NOMO-1 treated with dmso at 0.1 percent for 144 hours (cell line): ENCODE measurements at regions not wholly inside any gene's neighbourhood (a gene's known extent, or its start where the extent isn't known, plus 50 kb on each side); places are given as distances from the start of the nearest gene placed in this dataset.

Experiments
- DNase-seq: peaks from one replicate; lab custom pipeline; 2025; ENCODE audit not compliant: unreplicated experiment; lab: John Stamatoyannopoulos, UW

DNA sequence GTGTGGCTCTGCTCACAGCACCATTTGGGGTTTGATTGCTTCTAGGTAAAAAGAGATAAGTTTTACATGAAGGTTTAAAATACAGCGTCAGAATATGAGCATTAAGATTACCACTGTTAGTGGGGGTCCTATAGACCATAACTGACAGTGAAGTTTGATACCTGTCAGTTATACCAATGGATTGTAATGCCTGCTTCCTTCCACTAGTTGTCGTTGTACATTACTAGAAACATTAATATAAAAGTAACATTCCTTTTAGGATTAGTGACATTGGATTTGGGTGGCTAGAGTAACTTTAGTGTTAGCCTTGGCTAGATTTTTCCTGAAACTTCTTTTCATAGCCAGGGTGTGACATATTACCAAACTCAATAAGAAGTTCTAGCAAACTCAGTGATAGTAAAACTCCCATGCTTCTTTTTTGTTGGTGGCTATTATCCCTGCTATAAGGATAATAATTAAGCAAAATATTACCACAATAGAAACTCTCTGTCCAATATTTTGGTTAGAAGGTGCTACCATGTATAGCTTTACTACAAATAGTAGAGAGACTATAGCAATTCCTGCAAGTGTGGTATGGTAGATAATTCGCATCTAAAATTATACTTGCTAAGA, 57.1 kb downstream of the FAM181B start:
- no peak for DNase-seq

DNA sequence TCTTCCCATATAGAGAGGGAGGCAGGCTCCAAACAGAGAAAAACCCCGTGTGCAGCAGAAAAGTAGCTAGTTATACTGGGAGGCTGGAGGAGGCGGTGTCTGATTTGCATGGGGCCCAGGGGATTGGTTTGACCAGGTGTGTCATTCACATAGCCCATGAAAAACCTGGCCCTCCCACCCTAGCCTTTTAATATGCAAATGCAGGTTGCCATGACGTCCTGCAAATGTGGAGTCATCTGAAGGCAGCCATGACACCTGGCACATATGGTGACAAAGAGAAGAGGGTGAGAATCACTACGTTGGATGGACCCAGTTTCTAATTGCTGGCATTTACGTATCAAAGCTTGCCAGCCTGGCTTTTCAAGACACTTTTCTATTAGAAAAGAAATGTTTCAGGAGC, 57.8 kb downstream of the FAM181B start:
- no peak for DNase-seq

DNA sequence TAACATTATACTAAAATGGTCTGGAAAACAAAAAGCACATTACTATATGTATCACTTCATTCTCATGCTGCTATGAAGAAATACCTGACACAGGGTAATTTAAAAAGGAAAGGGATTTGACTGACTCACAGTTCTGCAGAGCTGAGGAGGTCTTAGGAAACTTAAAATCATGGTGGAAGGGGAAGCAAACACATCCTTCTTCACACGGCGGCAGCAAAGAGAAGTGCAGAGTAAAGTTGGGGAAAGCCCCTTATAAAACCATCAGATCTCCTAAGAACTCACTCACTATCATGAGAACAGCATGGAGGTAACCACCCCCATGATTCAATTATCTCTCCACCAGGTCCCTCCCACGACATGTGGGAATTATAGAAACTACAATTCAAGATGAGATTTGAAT, 60.0 kb downstream of the FAM181B start:
- no peak for DNase-seq

DNA sequence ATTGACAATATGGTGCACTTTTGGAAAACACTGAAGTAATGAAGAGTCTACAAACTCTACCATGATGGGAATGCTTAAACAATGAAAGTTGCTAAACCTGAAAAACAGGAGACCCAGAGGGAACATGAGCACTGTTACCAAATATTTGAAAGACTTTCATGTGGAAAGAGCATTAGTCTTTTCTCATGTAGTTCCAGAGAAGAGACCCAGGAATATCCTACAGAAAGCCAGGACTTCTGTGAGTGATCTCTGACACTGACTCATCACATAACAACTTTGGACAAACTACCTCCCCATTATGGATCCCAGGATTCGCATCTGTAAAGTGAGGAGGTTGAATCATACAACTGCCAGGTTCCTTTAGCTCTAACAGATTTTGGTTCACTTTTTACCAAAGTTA, 62.2 kb downstream of the FAM181B start:
- DNase-seq = no peak

DNA sequence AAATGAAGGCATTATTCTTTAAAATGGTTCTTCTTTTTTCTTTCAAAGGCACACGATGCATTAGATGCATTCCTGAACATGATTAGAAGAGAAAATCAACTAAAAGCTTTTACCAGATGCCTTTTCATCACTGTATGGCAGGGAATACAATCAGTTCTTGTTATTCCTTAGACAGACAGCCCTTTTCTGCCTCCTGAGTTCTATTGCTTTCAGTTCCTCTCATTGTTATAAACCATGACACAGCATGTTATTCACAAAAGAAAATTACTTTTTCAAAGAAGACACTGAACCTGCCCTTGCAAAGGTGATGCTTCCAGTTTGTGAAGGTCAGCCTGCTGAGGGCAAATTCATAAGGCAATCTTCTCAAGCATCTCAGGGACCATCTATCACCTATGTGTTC, 70.1 kb downstream of the FAM181B start:
- peak; percentile 36 for DNase-seq

DNA sequence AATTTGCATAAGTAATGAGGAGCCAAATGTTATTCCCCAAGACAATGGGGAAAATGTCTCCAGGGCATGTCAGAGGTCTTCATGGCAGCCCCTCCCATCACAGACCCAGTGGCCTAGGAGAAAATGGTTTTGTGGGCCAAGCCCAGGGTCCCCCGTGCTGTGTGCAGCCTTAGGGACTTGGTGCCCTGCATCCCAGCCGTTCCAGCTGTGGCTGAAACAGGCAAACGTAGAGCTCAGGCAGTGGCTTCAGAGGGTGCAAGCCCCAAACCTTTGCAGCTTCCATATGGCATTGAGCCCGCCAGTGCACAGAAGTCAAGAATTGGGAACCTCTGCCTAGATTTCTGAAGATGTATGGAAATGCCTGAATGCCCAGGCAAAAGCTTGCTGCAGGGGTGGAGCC, 79.9 kb downstream of the FAM181B start:
- no peak for DNase-seq

DNA sequence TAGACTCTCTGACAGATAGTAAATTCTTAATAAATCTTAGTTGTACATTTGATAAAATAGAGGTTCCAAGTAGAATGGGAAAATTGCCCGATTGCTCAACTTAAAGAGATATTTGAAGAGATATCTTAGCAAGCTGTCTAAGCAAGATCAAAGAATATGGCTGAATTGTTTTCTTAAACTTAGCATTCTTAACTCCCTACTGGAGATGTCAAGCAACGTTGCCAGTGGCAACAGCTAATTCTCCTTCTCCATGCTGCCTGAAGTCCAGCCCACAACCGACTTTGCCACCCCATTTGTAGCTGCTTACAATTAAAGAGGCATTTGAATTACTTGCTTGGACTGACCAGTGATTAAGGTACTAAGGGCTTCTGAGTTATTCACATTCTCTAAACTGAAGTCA, 94.4 kb downstream of the FAM181B start:
- DNase-seq = no peak

DNA sequence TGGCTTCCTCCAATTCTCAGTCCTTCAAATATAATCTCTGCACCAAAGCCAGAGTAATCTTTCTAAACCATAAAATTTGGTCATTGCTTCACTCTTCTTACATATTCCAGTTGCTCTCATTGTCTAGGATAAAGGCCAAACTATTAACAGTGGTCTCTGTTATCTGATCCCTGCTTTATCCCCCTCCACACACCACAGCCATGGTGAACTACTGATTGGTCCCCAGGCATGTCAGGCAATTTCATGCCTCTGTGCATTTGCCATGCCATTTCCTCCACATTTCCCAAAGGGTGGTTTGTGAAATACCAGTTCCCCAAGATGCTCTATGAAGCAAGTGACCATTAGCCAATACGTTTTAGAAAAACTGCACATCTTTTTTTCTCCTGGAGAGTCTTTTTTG, 97.0 kb downstream of the FAM181B start:
- no peak for DNase-seq

DNA sequence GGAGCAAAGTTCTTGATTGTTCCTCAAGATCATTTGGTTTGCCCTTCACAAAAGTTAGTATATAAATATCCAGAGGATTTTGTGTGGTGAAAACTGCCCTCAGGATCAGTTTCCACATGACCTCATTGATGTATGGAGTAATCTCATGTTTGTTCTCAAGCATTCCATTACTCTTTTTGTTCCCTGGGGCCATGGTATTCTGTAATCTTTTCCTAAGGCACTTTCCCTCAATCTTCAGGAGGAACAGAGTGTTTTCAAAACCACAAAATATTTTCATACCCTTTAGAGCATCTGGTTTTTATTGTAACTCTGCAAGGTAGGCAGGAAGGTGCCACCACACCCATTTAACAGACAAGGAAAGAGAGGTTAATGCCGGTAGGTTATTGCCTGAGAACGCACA, 99.6 kb downstream of the FAM181B start:
- DNase-seq = no peak

DNA sequence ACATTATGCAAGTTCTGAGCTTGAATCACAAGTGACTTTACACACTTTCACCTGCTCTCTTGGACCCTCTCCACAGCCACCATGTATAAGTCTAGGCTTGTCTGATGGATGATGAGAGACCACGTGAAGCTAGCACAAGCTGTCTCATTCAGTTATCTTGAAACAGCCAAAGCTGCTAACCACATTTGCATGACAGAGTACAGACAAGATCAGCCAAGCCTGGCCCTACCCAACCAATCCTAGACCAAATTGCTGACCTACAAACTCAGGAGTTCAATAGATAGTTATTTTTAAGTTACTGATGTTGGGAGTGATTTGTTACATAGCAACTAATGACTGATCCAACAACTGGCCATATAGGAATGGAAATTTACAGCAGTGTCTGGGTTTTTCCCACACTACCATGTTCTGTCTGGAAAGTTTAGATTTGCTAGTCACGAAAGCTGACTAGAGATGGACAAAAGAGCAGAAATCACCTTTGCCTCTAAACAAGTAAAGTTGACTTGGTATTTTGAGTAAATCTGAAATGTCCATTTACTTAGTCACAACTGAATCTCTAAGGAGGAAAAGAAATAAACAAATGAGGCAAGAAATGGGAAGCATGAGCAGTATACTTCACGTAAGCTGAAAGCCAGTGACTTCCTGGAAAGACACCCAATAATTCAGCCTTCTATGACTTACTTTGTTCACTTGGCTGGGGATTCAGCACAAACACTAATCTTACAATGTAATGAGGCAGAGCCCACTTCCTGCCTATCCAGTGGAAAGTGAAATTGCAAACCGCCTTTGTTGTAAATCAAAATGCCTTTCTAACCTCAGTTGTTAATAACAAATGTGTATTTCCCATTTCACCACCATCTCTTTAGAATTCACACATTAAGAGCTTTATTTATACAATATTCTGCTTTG, 101.7 kb downstream of the FAM181B start:
- no peak for DNase-seq

DNA sequence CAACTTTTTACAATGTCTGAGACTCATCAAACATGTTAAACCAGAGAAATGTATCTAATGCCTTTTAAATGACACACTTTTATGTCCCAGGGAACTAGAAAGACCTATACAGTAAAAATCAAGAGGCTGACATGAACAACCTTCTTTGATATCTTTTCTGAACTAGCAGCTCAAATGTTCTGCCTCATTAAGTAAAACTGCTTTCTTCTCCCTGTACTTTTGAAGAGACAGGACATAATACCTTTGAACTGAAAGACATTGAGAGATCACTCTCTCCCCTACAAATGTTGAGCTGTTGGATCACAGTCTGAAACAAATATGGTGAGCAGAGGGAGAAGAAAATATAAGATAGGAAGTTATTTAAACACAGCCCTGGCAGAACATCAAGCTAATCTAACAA, 123.0 kb downstream of the FAM181B start:
- no peak for DNase-seq

DNA sequence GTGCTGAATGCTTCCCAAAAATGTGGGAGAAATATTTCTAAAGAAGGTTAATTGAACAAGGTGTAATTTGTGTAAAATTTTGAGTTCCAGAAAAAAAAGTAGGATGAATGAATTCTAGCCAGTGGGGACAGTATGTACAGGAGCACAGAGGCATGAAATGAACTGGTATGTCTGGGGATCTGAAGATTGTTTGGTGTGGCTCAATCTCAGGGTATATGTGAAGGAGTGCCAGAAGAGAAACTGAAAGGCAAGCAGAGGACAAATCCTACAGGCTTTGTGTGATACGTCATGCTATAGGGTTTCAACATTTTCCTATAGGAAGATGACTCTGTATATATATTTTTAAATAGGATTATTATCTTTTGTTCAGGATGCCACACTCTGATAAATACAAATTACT, 126.9 kb downstream of the FAM181B start:
- no peak for DNase-seq

DNA sequence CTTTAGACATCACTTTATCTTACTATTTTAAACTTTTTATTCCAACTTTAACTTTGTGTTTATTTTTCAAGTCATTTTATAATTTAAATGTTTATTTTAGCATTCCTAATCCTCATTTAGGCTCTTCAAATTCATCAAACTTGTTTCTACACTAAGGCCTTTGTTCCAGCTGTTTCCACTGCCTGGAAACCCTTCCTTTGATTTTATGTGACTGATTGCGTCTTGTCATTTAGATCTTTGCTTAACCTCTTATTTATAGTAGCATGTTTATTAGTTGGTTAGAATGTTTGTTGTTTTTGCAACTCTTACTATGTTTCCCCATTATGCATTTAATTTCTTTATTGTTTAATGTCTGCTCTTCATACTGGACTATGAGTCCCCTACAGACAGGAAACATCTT, 132.0 kb downstream of the FAM181B start:
- no peak for DNase-seq

DNA sequence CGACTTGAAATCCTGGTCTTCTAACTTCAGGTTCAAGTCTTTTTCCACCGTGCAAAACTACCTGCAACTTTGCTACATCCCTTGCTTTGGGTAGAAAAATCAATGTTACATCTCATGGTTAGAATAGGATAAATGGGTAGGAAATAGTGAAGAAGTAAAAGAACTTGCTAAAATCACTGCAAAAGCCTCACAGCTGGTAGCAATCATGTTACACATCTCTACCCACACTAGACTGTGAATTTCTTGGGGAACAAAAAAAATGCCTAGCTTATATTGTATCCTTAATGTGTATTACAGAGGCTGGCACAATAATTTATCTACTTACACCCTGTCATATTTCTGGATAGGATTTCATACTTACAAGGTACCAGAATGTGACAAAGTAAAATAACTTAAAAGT, 133.8 kb downstream of the FAM181B start:
- DNase-seq = no peak

DNA sequence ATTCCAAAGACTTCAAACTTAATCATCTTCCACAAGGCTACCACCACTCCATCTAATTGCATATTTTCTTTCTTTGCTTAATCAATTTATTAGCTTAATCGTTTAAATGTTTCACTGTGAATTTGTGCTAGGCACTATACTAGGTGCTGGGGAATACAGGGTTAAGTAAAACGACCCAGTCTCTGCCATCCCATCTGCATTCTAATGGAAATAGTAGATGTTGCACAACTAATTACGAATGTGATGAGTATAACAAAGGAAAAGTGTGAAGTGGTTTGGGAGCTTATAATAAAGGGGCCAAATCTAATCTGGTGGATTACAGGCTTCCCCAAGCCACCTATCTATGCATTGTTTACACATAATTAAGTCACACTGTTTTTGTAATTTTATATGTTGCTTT, 147.1 kb downstream of the FAM181B start:
- DNase-seq = no peak

DNA sequence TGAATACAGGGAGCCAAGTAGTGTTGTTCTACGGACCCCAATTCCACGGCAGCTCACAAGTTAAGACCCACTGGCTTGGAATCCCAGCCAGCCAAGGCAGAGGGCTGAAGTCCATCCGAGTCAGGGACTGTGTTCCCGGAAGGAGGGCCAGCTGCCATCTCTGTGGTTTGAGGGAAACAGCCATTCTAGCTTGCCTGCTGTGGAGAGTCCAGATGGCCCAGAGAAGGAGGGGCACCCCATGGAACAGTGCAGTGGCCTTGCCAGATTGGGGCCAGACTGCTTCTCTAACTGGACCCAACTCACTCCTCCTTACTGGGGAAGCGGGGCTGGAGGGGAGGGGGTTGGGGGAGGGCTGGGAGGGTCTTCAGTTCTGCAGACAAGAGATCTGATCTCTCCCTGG, 156.4 kb downstream of the FAM181B start:
- no peak for DNase-seq

DNA sequence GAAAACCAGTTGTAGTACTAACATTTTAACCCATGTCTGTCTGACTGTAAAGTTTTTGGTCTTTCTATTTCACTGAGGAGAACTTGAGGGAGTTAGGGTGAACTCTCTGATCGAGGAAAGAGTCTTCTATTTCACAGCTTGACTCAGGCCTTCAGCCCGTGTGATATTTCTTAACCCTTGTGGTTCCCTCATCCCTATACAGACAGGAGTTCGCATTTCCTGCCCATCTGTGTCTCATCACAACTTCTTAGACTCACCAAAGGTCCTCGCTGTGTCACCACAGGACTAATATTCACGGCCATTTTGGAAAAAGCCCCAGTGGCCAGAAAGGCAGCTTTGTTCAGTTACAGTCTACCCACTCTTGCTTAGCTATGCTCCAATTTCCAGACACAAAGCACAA, 172.8 kb downstream of the FAM181B start:
- DNase-seq = no peak

DNA sequence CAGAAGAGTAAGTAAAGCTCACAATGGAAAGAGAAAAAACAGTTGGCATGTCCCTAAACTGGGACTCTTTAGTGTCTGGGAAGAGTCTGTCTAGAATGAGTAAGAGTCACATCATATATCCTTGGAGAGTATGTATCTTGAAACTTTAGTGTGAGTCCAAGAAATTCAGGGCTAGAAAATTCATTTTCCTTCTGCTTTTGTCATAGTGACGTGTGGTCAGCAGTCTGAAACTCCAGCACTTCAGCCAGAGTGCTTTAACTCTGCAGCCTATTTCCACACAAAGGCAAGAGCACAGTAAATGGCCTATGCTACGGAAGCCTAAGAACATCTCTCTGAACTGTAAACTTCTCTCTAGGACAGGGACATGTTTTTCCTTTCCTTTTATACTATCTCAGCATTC, 174.1 kb downstream of the FAM181B start:
- DNase-seq = no peak

DNA sequence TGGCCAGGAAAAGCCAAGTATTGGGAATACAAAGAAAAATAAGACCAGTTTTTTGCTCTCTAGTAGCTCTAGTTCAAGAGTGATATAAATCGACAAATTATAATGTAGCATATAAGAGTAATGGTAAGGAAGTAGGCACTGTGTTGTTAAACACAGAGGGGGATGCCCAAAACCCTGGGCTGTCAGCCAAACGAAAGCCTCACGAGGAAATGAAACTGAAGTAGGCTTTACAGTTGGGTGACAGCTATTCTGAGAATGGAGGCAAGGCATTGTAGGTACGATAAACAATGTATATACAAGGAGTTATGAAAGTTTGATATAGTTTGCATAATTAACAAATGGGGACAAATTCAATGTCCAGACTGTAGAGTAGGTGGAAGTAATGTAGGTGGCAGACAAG, 176.4 kb downstream of the FAM181B start:
- peak; percentile 72 for DNase-seq

DNA sequence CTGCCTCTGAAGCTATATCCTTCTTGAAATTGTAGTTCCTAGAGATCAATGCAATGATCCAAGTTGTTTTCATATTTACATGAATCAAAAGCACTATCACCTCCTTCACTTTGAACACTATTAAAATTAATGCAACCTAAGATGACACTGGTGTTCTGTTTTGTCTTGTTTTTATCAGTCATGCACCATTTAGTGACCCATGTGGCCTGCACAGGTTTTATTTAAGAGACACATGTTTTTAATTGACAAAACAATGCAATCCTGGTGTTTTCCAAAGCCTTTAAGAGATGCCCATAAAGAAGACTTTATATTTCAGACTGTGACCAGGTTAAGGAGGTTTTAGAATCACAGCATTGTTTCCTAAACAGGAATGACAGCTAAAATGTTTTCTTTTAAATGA, 177.5 kb downstream of the FAM181B start:
- DNase-seq = no peak

DNA sequence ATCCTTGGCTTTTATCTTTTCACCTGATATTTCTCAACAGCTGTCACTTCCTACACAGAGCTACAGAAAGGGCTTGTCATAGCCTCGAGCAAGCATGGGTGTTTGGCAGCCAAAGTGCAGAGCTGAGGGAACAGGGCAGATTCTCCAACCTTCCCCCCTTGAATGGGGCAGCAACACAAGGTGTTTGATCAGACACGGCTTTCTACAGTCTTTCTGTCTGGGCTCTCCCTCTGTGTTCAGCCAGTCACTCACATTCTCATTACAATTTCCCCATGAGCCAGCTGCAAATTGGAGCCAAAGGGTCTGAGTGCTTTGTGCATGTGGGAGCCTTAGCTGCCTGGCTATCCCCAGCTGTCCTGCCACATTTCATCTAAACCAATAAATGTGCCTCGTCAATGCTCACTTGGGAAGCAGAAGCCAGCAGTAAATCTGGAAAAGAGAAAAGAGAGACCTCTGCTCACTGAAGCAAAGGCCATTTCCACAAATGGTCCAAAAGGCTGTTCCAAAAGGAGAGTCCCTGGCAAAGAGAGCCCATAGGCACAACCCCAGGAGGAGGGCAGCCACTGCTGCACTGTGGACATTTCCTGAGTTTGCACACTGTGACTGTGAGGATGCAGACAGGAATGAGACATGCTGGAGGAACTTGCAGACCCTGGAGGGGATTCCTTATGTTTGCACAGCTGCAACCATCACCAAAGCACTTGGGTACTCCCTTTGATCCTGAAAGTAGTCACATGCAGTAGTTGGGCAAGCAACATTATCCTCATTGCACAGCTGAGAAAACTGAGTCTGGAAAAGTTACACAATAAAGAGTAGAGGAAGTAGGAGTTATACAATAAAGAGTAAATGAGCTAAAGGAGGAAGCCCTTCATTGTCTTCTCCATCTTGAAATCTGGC, 186.8 kb downstream of the FAM181B start:
- DNase-seq = no peak

DNA sequence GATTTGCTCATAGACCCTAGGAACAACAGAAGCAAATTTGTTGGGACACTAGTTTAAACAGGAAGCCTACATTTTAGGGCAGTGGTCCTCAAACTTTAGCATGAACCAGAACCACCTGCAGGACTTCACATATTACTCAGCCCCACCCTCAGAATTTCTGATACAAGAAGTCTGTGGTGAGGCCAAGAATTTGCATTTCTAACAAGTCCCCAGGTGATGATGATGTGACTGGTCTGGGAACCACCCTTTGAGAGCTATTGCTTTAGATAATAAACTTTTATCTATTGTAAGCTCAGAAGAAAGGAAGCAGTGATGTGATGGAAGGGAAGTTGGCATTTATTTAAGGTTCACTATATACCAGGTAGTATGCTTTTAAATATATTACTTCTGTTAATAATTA, 194.0 kb downstream of the FAM181B start:
- DNase-seq = no peak
